ENCODE measurements at regions not wholly inside any gene's neighbourhood (a gene's known extent, or its start where the extent isn't known, plus 50 kb on each side); places are given as distances from the start of the nearest gene placed in this dataset.

- TF ChIP-seq CTCF (IDR thresholded peaks at IDR 0.05) (no peak), FOXJ3 (CRISPR knock-in tag; IDR thresholded peaks at IDR 0.05; ENCODE audit: borderline replicate concordance) (no peak), JUN (CRISPR knock-in tag; IDR thresholded peaks at IDR 0.05) (no peak), ZNF263 (CRISPR knock-in tag; IDR thresholded peaks at IDR 0.05; ENCODE audit: low read depth) (no peak), PRDM15 (CRISPR knock-in tag; IDR thresholded peaks at IDR 0.05) (no peak), NR1H2 (CRISPR knock-in tag; IDR thresholded peaks at IDR 0.05) (no peak)
- TF ChIP-seq, protein P1, sequence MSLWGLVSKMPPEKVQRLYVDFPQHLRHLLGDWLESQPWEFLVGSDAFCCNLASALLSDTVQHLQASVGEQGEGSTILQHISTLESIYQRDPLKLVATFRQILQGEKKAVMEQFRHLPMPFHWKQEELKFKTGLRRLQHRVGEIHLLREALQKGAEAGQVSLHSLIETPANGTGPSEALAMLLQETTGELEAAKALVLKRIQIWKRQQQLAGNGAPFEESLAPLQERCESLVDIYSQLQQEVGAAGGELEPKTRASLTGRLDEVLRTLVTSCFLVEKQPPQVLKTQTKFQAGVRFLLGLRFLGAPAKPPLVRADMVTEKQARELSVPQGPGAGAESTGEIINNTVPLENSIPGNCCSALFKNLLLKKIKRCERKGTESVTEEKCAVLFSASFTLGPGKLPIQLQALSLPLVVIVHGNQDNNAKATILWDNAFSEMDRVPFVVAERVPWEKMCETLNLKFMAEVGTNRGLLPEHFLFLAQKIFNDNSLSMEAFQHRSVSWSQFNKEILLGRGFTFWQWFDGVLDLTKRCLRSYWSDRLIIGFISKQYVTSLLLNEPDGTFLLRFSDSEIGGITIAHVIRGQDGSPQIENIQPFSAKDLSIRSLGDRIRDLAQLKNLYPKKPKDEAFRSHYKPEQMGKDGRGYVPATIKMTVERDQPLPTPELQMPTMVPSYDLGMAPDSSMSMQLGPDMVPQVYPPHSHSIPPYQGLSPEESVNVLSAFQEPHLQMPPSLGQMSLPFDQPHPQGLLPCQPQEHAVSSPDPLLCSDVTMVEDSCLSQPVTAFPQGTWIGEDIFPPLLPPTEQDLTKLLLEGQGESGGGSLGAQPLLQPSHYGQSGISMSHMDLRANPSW (CRISPR knock-in tag; conservative IDR thresholded peaks at IDR 0.05; ENCODE audit: low read depth): no peak
- TF ChIP-seq, protein P2, sequence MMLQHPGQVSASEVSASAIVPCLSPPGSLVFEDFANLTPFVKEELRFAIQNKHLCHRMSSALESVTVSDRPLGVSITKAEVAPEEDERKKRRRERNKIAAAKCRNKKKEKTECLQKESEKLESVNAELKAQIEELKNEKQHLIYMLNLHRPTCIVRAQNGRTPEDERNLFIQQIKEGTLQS (CRISPR knock-in tag; conservative IDR thresholded peaks at IDR 0.05): no peak
Measured at GRCh38 chr10:108097258-108097657, 932.8 kb upstream of the SORCS1 start.

Data from WTC11 (cell line).